ENCODE measurements at regions not wholly inside any gene's neighbourhood (a gene's known extent, or its start where the extent isn't known, plus 50 kb on each side); places are given as distances from the start of the nearest gene placed in this dataset.

DNA sequence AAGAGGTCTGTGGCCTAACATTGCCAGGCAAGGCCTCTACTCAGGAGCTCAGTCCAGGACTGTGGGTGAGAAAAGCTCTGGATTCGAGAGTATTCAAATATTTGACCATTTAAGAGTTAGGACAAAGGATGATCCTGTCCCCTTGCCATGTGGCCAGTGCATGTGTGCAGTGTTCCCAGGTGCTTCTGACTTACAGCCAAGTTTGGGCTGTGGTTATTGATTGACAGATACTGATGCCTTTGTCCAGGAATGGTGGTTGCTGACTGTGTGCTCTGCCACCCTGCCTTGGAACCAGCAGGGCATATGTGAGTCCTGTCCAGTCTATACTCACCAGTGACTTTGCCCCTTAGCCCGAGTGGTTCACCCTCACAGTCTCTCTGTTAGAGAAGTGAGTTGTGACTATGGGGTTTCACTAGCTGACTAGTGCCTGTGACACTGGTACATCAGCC lies 51.9 kb downstream of the GARRE1 start:
- TF ChIP-seq EHMT2 (IDR thresholded peaks at IDR 0.05; ENCODE audit: low read depth): no peak
- no peak for TF ChIP-seq RFX5 (IDR thresholded peaks at IDR 0.05)
- TF ChIP-seq, protein P1, sequence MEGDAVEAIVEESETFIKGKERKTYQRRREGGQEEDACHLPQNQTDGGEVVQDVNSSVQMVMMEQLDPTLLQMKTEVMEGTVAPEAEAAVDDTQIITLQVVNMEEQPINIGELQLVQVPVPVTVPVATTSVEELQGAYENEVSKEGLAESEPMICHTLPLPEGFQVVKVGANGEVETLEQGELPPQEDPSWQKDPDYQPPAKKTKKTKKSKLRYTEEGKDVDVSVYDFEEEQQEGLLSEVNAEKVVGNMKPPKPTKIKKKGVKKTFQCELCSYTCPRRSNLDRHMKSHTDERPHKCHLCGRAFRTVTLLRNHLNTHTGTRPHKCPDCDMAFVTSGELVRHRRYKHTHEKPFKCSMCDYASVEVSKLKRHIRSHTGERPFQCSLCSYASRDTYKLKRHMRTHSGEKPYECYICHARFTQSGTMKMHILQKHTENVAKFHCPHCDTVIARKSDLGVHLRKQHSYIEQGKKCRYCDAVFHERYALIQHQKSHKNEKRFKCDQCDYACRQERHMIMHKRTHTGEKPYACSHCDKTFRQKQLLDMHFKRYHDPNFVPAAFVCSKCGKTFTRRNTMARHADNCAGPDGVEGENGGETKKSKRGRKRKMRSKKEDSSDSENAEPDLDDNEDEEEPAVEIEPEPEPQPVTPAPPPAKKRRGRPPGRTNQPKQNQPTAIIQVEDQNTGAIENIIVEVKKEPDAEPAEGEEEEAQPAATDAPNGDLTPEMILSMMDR (IDR thresholded peaks at IDR 0.05): no peak
- TF ChIP-seq SMC3 (IDR thresholded peaks at IDR 0.05): no peak
- no peak for TF ChIP-seq MAFK (IDR thresholded peaks at IDR 0.05; ENCODE audit: partially characterized antibody)
- TF ChIP-seq POLR2A (IDR thresholded peaks at IDR 0.05; ENCODE audit: low read length): no peak
- TF ChIP-seq EP300 (IDR thresholded peaks at IDR 0.05): no peak
- TF ChIP-seq, protein P2, sequence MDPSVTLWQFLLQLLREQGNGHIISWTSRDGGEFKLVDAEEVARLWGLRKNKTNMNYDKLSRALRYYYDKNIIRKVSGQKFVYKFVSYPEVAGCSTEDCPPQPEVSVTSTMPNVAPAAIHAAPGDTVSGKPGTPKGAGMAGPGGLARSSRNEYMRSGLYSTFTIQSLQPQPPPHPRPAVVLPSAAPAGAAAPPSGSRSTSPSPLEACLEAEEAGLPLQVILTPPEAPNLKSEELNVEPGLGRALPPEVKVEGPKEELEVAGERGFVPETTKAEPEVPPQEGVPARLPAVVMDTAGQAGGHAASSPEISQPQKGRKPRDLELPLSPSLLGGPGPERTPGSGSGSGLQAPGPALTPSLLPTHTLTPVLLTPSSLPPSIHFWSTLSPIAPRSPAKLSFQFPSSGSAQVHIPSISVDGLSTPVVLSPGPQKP (IDR thresholded peaks at IDR 0.05; ENCODE audit: low read depth, low read length): no peak
- TF ChIP-seq RAD21 (conservative IDR thresholded peaks at IDR 0.05 in 1 of 2, IDR thresholded peaks at IDR 0.05 in 1 of 2): no peak

Measured in A549 (cell line).